GM12891 (cell line): ENCODE measurements at regions not wholly inside any gene's neighbourhood (a gene's known extent, or its start where the extent isn't known, plus 50 kb on each side); places are given as distances from the start of the nearest gene placed in this dataset.

ENCODE experiments used
- DNase-seq: peaks from one replicate; pipeline ENCODE4 v3.0.0; 2011; ENCODE audit warnings: low spot score; ENCODE audit not compliant: insufficient read length
- FAIRE-seq: peaks from 2 replicates; lab custom pipeline; 2011; peaks lifted over from hg19 to GRCh38; lab: Jason Lieb, UNC
- PAX5 ChIP-seq: IDR thresholded peaks from 2 replicates; pipeline ENCODE4 v1.6.1; 2011; ENCODE audit warnings: low read length, moderate library complexity, mild to moderate bottlenecking; ENCODE audit not compliant: insufficient read depth, severe bottlenecking
- POLR2A ChIP-seq: IDR thresholded peaks from 2 replicates; pipeline ENCODE4 v1.6.1; 2011; ENCODE audit warnings: low read depth, low read length, control low read depth
- POLR2AphosphoS5 ChIP-seq: IDR thresholded peaks from 2 replicates; pipeline ENCODE4 v1.6.1; 2011; ENCODE audit warnings: low read depth, low read length, control low read depth
- POU2F2 ChIP-seq: IDR thresholded peaks from 2 replicates; pipeline ENCODE4 v1.6.1; 2011; ENCODE audit warnings: low read depth, mild to moderate bottlenecking, control low read depth, low read length, moderate library complexity
- SPI1 ChIP-seq: IDR thresholded peaks from 2 replicates; pipeline ENCODE4 v1.6.1; 2011; ENCODE audit warnings: low read depth, low read length, control low read depth
- TAF1 ChIP-seq: IDR thresholded peaks from 2 replicates; pipeline ENCODE4 v1.6.1; 2011; ENCODE audit warnings: low read depth, low read length, control low read depth

DNA sequence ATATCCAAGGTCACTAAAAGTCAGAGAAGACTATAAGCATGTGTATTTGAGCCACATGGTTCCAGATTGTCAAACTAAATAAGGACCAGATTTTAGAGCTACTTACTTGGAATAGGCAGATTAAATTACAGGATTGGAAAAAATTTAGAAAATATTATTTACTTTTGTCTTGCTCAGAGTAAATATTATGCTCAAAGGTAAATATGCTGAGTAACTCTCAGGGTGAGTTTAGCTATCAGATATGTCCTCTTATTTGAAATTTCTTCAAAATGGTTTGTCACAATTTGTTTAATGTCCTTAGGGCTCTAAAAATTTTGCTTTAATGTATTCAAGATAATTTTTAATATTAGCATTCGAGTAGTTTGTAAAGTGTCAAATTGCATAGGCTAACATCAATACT, 2455.2 kb downstream of the PCDH9 start:
- no peak for TF ChIP-seq PAX5
- no peak for TF ChIP-seq POLR2AphosphoS5
- DNase-seq = no peak
- no peak for FAIRE-seq

DNA sequence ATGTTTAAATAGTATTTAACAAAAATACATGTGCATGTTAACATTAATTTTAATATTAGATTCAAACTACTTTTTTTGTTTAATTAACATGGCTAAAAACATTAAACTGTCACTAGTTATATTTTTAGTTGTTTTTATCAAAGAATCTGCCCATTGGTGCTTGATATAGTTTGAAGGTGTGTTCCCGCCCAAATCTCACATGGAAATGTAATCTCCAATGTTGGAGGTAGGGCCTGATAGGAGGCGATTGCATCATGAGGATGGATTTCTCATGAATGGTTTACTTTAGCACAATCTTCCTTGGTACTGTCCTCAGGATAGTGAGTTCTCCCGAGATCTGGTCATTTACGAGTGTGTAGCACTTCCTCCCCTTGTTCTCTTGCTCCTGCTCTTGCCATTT, 2459.4 kb downstream of the PCDH9 start:
- FAIRE-seq (no peak), DNase-seq (no peak)
- TF ChIP-seq POLR2AphosphoS5 (no peak), POLR2A (no peak), TAF1 (no peak), POU2F2 (no peak), SPI1 (no peak), PAX5 (no peak)

DNA sequence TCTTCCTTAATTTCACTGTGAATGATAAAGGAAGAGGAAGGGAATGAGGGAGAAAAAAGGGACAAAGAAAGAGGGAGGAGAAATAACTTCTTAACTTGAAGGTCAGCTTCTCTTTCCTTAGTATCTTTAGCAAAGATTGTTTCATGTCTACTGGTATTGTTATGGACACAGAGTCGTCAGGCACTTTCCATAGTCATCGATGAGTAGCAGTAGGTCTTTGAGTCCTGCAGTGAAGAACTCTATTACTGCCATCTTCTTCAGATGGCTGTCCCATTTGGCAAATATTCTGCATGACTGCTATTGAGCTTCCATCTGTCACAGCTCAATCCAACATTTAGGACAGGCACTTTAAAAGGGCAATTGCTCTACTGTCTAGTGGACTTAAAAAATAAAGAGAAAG, 2463.1 kb downstream of the PCDH9 start:
- FAIRE-seq (no peak), DNase-seq (no peak)
- TF ChIP-seq TAF1 = no peak

DNA sequence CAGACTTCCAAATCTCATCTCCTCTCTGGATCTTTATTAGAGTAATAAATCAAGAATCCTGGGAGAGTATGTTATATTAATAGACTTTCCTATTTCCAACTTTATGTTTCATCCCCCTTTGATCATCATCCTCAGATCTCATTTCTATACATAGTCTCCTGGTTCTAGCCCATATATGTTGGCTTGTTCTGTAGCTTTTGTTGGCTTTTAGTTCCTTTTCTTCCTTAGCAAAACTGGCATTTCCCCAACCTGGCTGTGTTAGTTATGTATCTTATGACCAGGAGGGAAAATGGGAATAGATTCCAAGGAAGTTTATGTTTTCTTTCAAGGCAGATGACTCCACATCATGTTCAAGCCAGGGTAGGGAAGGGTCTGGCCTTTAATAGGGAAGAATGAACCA, 2464.5 kb downstream of the PCDH9 start:
- no peak for FAIRE-seq
- no peak for DNase-seq
- TF ChIP-seq POLR2A (no peak), POLR2AphosphoS5 (no peak), SPI1 (no peak), TAF1 (no peak), POU2F2 (no peak), PAX5 (no peak)

DNA sequence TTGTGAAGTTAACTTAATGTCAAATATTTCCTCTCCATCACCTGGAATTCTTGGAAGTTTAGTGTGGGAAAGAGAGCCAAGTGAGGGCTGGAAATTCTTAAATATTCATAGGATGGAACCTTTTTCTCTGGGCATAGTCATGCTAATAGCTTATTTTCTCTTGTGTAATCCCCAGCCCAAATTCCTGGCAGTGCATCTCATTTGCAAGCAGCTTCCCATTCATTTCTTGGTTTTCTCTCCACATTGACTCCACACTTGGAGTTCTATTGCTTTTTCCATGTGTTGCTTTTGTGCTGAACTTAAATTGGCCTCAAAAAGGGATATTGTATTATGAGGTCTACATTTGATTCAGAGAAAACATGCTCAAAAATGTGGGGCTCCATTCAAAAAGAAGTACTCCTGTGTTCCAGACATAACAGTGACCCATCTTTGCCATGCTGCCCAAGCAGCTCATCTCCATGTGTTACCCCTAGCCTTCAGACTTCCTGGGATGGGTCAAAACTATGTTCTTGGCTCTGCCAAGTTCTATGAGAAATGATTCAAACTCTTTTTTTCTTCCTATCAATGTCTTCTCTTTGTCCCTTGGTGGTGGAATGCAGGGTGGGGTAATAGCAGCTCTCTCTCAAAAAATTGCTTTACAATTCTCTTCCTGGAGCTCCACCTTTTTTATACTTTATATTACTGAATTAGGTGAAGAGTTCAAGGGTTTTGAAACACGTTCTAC, 2471.5 kb downstream of the PCDH9 start:
- no peak for TF ChIP-seq TAF1
- no peak for TF ChIP-seq SPI1
- TF ChIP-seq POLR2A = no peak
- no peak for TF ChIP-seq POU2F2
- TF ChIP-seq PAX5 = no peak
- no peak for TF ChIP-seq POLR2AphosphoS5
- DNase-seq = no peak
- no peak for FAIRE-seq

DNA sequence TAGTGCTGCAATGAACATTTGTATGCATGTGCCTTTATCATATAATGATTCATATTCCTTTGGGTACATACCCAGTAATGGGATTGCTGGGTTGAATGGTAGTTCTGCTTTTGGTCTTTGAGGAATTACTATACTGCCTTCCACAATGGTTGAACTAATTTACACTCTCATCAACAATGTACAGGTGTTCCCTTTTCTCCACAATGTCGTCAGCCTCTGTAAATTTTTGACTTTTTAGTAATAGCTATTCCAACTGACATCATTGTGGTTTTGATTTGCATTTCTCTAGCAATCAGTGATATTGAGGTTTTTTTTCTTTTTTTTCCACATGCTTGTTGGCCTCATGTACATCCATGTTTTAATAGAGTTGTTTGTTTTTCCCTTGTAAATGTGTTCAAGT, 2473.5 kb downstream of the PCDH9 start:
- DNase-seq (no peak), FAIRE-seq (no peak)
- TF ChIP-seq POLR2A (no peak), POLR2AphosphoS5 (no peak), SPI1 (no peak), TAF1 (no peak), POU2F2 (no peak), PAX5 (no peak)

DNA sequence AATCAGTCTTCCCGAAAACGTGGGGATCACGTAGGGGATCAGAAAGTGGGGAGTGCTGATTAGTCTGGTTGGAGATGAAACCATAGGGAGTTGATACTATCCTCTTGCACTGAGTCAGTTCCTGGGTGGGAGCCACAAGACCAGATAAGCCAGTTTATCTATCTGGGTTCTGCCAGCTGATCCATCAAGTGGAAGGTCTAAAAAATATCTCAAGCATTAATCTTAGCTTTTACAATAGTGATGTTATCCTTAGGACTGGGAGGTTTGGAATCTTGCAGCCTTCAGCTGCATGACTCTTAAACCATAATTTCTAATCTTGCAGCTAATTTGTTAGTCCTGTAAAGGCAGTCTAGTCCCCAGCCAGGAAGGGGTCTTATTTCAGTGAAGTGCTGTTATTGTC, 2474.2 kb downstream of the PCDH9 start:
- DNase-seq (no peak), FAIRE-seq (no peak)
- TF ChIP-seq POLR2AphosphoS5 (no peak), TAF1 (no peak), POU2F2 (no peak), SPI1 (no peak), PAX5 (no peak), POLR2A (no peak)

DNA sequence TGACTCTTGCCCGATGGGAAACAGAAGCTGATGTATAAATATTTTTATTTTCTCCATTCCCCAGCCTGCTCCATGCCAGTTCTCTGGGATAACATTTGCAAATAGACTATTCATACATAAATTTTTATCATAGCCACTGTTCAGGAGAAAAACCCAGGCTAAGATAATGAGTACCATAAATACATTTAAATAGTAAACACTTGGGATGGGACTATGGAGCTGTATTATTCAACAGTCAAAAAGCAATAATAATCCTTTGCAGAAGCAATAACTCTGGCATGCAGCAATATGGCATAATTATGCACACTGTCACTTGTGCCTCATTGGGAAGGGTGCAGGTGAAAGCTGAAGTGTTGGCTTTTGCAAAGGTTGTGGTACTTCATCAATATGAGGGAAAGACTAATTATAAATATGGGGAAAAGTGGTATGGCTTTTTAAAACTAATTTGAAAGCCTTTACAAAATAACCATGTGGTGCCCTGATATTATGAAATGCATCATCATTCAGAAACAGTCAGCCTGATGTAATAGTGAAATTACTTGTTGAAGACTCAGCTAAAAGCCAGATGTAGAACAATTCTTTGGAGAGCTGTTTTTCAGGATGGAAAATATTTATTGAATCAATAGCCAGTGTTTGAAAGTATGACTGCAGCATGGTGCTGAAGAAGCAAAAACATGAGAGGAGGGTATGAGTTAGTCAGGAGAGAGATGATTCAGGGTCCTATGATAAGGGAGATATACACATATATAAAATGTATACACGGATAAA, 2476.7 kb downstream of the PCDH9 start:
- FAIRE-seq = no peak
- no peak for DNase-seq
- TF ChIP-seq TAF1 (no peak), PAX5 (no peak), POU2F2 (no peak), SPI1 (no peak), POLR2A (no peak), POLR2AphosphoS5 (no peak)

DNA sequence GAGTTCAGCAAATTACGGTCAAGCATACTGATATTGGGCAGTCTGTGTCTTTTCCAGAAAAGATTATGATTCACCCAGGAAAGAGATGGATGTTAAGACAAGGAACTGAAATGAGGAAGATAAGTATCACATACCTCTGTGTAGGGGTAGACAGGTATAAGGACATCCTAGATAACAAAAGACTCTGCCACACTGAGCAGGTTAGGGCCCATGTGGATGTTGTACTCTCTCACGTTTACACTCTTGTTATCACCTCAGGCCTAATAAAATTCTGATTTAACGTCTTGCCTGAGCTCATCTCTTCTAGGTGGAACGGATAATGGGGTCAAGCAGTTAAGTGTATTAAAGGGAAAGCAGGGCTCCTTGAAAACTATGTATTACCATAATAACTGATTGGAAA, 2480.8 kb downstream of the PCDH9 start:
- no peak for DNase-seq
- FAIRE-seq = no peak
- TF ChIP-seq PAX5 = no peak
- no peak for TF ChIP-seq SPI1
- TF ChIP-seq POU2F2 = no peak
- TF ChIP-seq TAF1 = no peak
- no peak for TF ChIP-seq POLR2AphosphoS5
- no peak for TF ChIP-seq POLR2A

DNA sequence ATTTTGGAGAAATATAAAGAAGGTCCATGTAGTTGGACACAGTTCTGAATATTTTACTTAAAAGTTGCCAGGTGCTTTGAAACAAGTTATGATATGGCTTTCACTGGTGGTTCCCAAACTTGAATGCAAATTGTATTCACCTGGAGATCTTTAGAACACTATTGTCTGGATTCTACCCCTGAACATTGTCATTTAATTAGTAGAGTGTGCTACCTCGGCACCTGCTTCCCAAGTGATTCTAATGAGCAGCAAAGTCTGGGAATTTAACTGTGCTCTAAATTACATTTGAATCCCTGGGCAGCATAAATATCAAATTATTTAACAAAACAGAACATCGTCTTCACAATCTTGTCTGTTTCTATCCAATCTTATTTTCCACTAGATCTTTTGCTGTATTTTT, 2483.3 kb downstream of the PCDH9 start:
- no peak for TF ChIP-seq SPI1
- no peak for TF ChIP-seq POLR2A
- TF ChIP-seq TAF1 = no peak
- no peak for TF ChIP-seq POU2F2
- TF ChIP-seq PAX5 = no peak
- no peak for TF ChIP-seq POLR2AphosphoS5
- no peak for DNase-seq

More for the DNA sequence above, 2483.3 kb downstream of the PCDH9 start:
- FAIRE-seq = no peak
